ENCODE measurements at regions not wholly inside any gene's neighbourhood (a gene's known extent, or its start where the extent isn't known, plus 50 kb on each side); places are given as distances from the start of the nearest gene placed in this dataset.
"Not testable (repeated sequence)": the region's sequence is repeated elsewhere in the genome, so short reads cannot be mapped to it uniquely, and the experiment has no call there.

- no peaks in the 10 kb centered on the region for H3K27me3 Mint-ChIP-seq
- H3K36me3 Mint-ChIP-seq: peaks cover 7% of the 10 kb centered on the region
- peaks cover 12% of the 10 kb centered on the region for H3K4me1 Mint-ChIP-seq (ENCODE audit: unreplicated experiment)
- no peak for TF ChIP-seq CTCF (conservative IDR thresholded peaks at IDR 0.05)
- H3K9me3 Mint-ChIP-seq: peaks cover 10% of the 10 kb centered on the region
- DNase-seq (ENCODE audit: extremely low spot score, unreplicated experiment): no peak
- H3K4me3 Mint-ChIP-seq: no peak overlapping the region
- no peak overlapping the region for H3K27ac Mint-ChIP-seq
Measured at GRCh38 chr18:8910186-8910822, 192.2 kb upstream of the NDUFV2 start.

GRCh38 chr18:8910843-8911242 is 191.7 kb upstream of the NDUFV2 start:
- Mint-ChIP-seq H3K27ac (no peak overlapping the region), H3K27me3 (no peaks in the 10 kb centered on the region), H3K9me3 (peaks cover 10% of the 10 kb centered on the region), H3K4me1 (ENCODE audit: unreplicated experiment) (peaks cover 12% of the 10 kb centered on the region), H3K36me3 (peaks cover 7% of the 10 kb centered on the region), H3K4me3 (no peak overlapping the region)
- DNase-seq (ENCODE audit: extremely low spot score, unreplicated experiment): no peak
- no peak for TF ChIP-seq CTCF (conservative IDR thresholded peaks at IDR 0.05)

- H3K27ac Mint-ChIP-seq: peak overlapping the region; percentile 94
- H3K36me3 Mint-ChIP-seq: peaks cover 7% of the 10 kb centered on the region
- no peaks in the 10 kb centered on the region for H3K27me3 Mint-ChIP-seq
Measured at GRCh38 chr18:8911408-8912340, 190.8 kb upstream of the NDUFV2 start.

GRCh38 chr18:8912348-8913326 is 189.9 kb upstream of the NDUFV2 start:
- no peak for TF ChIP-seq CTCF (conservative IDR thresholded peaks at IDR 0.05)
- H3K4me3 Mint-ChIP-seq: peak overlapping the region; percentile 79
- H3K27ac Mint-ChIP-seq: peak overlapping the region; percentile 94

More at GRCh38 chr18:8911408-8912340, 190.8 kb upstream of the NDUFV2 start:
- Mint-ChIP-seq H3K9me3 (peaks cover 10% of the 10 kb centered on the region), H3K4me1 (ENCODE audit: unreplicated experiment) (peaks cover 12% of the 10 kb centered on the region), H3K4me3 (peak overlapping the region; percentile 53)
- no peak for DNase-seq (ENCODE audit: extremely low spot score, unreplicated experiment)
- no peak for TF ChIP-seq CTCF (conservative IDR thresholded peaks at IDR 0.05)

GRCh38 chr18:8913606-8914403 is 188.7 kb upstream of the NDUFV2 start:
- not testable (repeated sequence) for H3K27ac Mint-ChIP-seq, H3K27me3 Mint-ChIP-seq
- H3K9me3 Mint-ChIP-seq: peaks cover 10% of the 10 kb centered on the region

More at GRCh38 chr18:8912348-8913326, 189.9 kb upstream of the NDUFV2 start:
- Mint-ChIP-seq H3K36me3 (peaks cover 7% of the 10 kb centered on the region), H3K4me1 (ENCODE audit: unreplicated experiment) (peaks cover 12% of the 10 kb centered on the region), H3K27me3 (no peaks in the 10 kb centered on the region), H3K9me3 (peaks cover 10% of the 10 kb centered on the region)
- no peak for DNase-seq (ENCODE audit: extremely low spot score, unreplicated experiment)

GRCh38 chr18:8914404-8915264 is 187.9 kb upstream of the NDUFV2 start:
- not testable (repeated sequence) for H3K27me3 Mint-ChIP-seq; H3K27ac Mint-ChIP-seq; H3K36me3 Mint-ChIP-seq; H3K4me3 Mint-ChIP-seq; DNase-seq (ENCODE audit: extremely low spot score, unreplicated experiment)
- H3K4me1 Mint-ChIP-seq (ENCODE audit: unreplicated experiment): peaks cover 12% of the 10 kb centered on the region
- H3K9me3 Mint-ChIP-seq: peaks cover 10% of the 10 kb centered on the region

More at GRCh38 chr18:8913606-8914403, 188.7 kb upstream of the NDUFV2 start:
- H3K4me3 Mint-ChIP-seq; DNase-seq (ENCODE audit: extremely low spot score, unreplicated experiment); H3K36me3 Mint-ChIP-seq: not testable (repeated sequence)
- H3K4me1 Mint-ChIP-seq (ENCODE audit: unreplicated experiment): peaks cover 12% of the 10 kb centered on the region

GRCh38 chr18:8920856-8921787 is 181.4 kb upstream of the NDUFV2 start:
- H3K27me3 Mint-ChIP-seq; H3K4me1 Mint-ChIP-seq (ENCODE audit: unreplicated experiment); H3K36me3 Mint-ChIP-seq; H3K4me3 Mint-ChIP-seq; DNase-seq (ENCODE audit: extremely low spot score, unreplicated experiment); H3K27ac Mint-ChIP-seq: not testable (repeated sequence)
- peaks cover 17% of the 10 kb centered on the region for H3K9me3 Mint-ChIP-seq
